Loucy (cell line): ENCODE measurements at regions not wholly inside any gene's neighbourhood (a gene's known extent, or its start where the extent isn't known, plus 50 kb on each side); places are given as distances from the start of the nearest gene placed in this dataset.

Source experiments
- H2AFZ ChIP-seq: fragments of 200-600 bp; sonication (generic); 2 replicates; pipeline ENCODE4 v1.6.0; 2016; ENCODE audit warnings: antibody characterized with exemption, mild to moderate bottlenecking, low read length, moderate library complexity
- H3F3A ChIP-seq: fragments of 200-600 bp; 2 replicates; pipeline ENCODE4 v1.6.0; 2016; ENCODE audit warnings: antibody characterized with exemption, low read depth, mild to moderate bottlenecking
- H3K27me3 ChIP-seq: fragments of 200-600 bp; sonication (generic); 2 replicates; pipeline ENCODE4 v1.6.1; 2014; ENCODE audit warnings: low read length, mild to moderate bottlenecking; ENCODE audit not compliant: insufficient read depth, poor library complexity, severe bottlenecking
- H3K36me3 ChIP-seq: fragments of 200-600 bp; sonication (generic); 2 replicates; pipeline ENCODE4 v1.6.1; 2016; ENCODE audit warnings: low read length; ENCODE audit not compliant: insufficient read depth
- H3K4me1 ChIP-seq: fragments of 200-600 bp; sonication (generic); 2 replicates; pipeline ENCODE4 v1.5.1; 2014; ENCODE audit warnings: low read length, mild to moderate bottlenecking; ENCODE audit not compliant: insufficient read depth, poor library complexity, severe bottlenecking
- H3K4me2 ChIP-seq: fragments of 200-600 bp; sonication (generic); 2 replicates; pipeline ENCODE4 v1.6.0; 2014; ENCODE audit warnings: antibody characterized with exemption, low read length, low read depth, mild to moderate bottlenecking; ENCODE audit not compliant: poor library complexity, severe bottlenecking
- H3K4me3 ChIP-seq: fragments of 200-600 bp; sonication (generic); 2 replicates; pipeline ENCODE4 v1.5.1; 2014; ENCODE audit warnings: low read length, mild to moderate bottlenecking, mixed read lengths; ENCODE audit not compliant: poor library complexity, severe bottlenecking
- H3K79me2 ChIP-seq: fragments of 200-600 bp; sonication (generic); 2 replicates; pipeline ENCODE4 v1.6.1; 2014; ENCODE audit warnings: low read length; ENCODE audit not compliant: insufficient read depth
- H3K9ac ChIP-seq: fragments of 200-600 bp; sonication (generic); 2 replicates; pipeline ENCODE4 v1.6.0; 2014; ENCODE audit warnings: mild to moderate bottlenecking, low read depth, low read length, moderate library complexity; ENCODE audit not compliant: poor library complexity, severe bottlenecking
- H3K9me2 ChIP-seq: fragments of 200-600 bp; sonication (generic); replicated peaks from 2 replicates; pipeline ENCODE4 v1.6.1; 2016; ENCODE audit warnings: low read depth, low read length, mixed read lengths
- H3K9me3 ChIP-seq: fragments of 200-600 bp; sonication (generic); 2 replicates; pipeline ENCODE4 v1.6.1; 2014; ENCODE audit warnings: mild to moderate bottlenecking, antibody characterized with exemption, low read length, low read depth; ENCODE audit not compliant: insufficient read depth
- H4K20me1 ChIP-seq: fragments of 200-600 bp; sonication (generic); 2 replicates; pipeline ENCODE4 v1.6.0; 2014; ENCODE audit warnings: antibody characterized with exemption, low read length, mild to moderate bottlenecking; ENCODE audit not compliant: insufficient read depth, poor library complexity, severe bottlenecking
- EZH2phosphoT487 ChIP-seq: fragments of 200-600 bp; IDR thresholded peaks from 2 replicates; pipeline ENCODE4 v1.6.1; 2018; ENCODE audit warnings: antibody characterized with exemption, mild to moderate bottlenecking, moderate library complexity, borderline replicate concordance
- TF ChIP-seq, protein P1 (sequence below): fragments of 200-600 bp; sonication (generic); conservative IDR thresholded peaks from 2 replicates; pipeline ENCODE4 v1.5.1; 2014; ENCODE audit warnings: mild to moderate bottlenecking, antibody characterized with exemption, low read length

GRCh38 chr6:145559836-145560235 lies 175.5 kb downstream of the EPM2A start:
- Histone ChIP-seq H3K9ac (no peak overlapping the region), H4K20me1 (no peaks in the 10 kb centered on the region), H3K4me3 (no peak overlapping the region), H3K9me3 (no peaks in the 10 kb centered on the region), H3K9me2 (no peaks in the 10 kb centered on the region), H3K4me2 (no peak overlapping the region), H3K27me3 (no peaks in the 10 kb centered on the region), H3F3A (peaks cover 4% of the 10 kb centered on the region; the same call in 1 of the 2 replicates), H3K79me2 (no peaks in the 10 kb centered on the region), H3K36me3 (no peaks in the 10 kb centered on the region), H2AFZ (no peak overlapping the region), H3K4me1 (peaks cover 15% of the 10 kb centered on the region)
- no peak for TF ChIP-seq EZH2phosphoT487
- TF ChIP-seq, protein P1, sequence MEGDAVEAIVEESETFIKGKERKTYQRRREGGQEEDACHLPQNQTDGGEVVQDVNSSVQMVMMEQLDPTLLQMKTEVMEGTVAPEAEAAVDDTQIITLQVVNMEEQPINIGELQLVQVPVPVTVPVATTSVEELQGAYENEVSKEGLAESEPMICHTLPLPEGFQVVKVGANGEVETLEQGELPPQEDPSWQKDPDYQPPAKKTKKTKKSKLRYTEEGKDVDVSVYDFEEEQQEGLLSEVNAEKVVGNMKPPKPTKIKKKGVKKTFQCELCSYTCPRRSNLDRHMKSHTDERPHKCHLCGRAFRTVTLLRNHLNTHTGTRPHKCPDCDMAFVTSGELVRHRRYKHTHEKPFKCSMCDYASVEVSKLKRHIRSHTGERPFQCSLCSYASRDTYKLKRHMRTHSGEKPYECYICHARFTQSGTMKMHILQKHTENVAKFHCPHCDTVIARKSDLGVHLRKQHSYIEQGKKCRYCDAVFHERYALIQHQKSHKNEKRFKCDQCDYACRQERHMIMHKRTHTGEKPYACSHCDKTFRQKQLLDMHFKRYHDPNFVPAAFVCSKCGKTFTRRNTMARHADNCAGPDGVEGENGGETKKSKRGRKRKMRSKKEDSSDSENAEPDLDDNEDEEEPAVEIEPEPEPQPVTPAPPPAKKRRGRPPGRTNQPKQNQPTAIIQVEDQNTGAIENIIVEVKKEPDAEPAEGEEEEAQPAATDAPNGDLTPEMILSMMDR, result no peak

DNA sequence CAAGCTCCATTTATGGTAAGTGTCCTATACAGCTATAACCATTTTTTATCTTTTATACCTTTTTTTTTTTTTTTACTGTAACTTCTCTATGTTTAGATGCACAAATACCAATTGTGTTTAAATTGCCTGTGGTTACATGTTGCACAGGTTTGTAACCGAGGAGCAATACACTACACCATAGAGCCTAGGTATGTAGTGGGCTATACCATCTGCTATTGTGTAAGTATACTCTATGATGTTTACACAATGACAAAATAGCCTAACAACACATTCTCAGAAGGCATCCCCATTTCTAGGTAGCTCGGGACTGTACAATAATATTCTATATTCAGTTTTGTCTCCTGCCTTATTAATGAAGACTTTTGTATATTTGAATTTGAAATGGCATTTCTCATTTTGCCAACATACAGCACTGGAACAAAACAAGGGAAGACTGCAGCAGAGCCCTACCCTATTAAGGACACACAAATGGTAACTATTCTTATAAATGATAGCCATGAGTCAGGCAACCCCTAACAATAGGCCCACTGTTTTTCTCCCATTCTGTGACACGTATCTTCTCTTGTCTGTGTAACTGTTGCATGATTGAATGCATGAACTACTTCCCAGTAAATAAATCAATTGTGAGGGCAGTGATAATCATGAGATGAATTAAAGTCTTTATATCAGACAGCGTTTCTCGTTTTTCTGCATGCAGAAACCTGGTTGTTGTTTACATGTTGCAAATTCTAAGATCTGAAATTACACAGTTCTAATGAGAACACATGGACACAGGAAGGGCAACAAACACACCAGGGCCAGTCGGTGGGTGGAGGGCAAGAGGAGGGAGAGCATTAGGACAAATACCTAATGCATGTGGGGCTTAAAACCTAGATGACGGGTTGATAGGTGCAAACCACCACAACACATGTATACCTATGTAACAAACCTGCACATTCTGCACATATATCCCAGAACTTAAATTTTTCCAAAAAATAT lies 173.9 kb downstream of the EPM2A start:
- Histone ChIP-seq H3K4me1 (peaks cover under 1% of the 10 kb centered on the region), H3K4me2 (no peak overlapping the region), H3K9me3 (no peaks in the 10 kb centered on the region), H3K4me3 (no peak overlapping the region), H2AFZ (no peak overlapping the region), H3F3A (0 out of 2 replicates have a peak, but pooled peaks cover 4% of the 10 kb centered on the region), H3K79me2 (no peaks in the 10 kb centered on the region), H4K20me1 (no peaks in the 10 kb centered on the region), H3K27me3 (no peaks in the 10 kb centered on the region), H3K36me3 (no peaks in the 10 kb centered on the region), H3K9ac (no peak overlapping the region), H3K9me2 (no peaks in the 10 kb centered on the region)
- TF ChIP-seq, protein P1, result no peak
- no peak for TF ChIP-seq EZH2phosphoT487

DNA sequence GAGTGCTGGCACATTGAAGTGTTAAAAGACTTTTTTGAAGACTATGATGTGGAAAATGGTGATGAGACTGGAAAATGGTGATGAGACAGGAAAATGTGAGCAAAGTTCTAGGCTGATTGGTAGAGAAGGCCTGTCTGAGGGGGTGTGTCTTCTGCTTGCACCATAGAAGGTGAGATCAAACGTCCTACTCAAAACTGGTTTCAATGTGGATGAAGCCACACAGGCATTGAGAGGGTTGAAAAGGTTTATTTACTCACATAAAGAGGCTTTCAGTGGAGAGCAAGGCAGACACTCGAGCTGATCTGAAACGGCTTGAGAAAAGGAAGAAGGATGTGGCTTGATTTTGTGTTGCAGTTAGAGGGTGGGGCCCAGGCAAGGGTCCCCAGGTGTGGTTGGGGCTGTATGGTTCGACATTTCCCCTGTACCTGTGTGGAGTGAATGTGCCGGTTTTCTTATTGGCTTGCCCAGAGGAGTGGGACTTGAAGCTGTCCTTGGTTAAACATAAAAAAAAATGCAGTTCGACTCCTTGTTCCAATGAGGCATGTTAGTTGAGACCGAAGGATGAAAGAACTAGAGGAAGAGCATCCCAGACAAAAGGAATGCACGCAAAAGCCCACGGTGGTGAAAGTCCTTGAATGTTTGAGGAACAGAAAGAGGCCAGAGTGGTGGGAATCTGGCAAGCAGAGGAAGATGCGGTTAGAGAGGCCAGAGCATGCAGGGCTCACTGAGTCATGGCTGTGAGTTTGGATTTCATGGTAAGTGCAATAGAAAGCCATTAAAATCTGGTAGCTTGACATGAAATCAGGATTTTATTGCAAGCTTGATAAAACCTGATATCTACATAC lies 172.3 kb downstream of the EPM2A start:
- Histone ChIP-seq H3K9me2 (no peaks in the 10 kb centered on the region), H3K79me2 (no peaks in the 10 kb centered on the region), H3K4me1 (no peaks in the 10 kb centered on the region), H3K9ac (no peak overlapping the region), H3F3A (no peaks in the 10 kb centered on the region), H3K4me3 (no peak overlapping the region), H3K36me3 (no peaks in the 10 kb centered on the region), H4K20me1 (no peaks in the 10 kb centered on the region), H3K27me3 (no peaks in the 10 kb centered on the region), H3K9me3 (no peaks in the 10 kb centered on the region), H3K4me2 (no peak overlapping the region), H2AFZ (no peak overlapping the region)
- no peak for TF ChIP-seq EZH2phosphoT487
- TF ChIP-seq, protein P1, result no peak
